Middle frontal gyrus (tissue), 1 donor: ENCODE measurements at regions not wholly inside any gene's neighbourhood (a gene's known extent, or its start where the extent isn't known, plus 50 kb on each side); places are given as distances from the start of the nearest gene placed in this dataset.

ENCODE experiments used
- DNase-seq: peaks from one replicate; pipeline ENCODE4 v3.0.0-alpha.2; 2015; ENCODE audit warnings: low spot score; ENCODE audit errors: extremely low spot score

DNA sequence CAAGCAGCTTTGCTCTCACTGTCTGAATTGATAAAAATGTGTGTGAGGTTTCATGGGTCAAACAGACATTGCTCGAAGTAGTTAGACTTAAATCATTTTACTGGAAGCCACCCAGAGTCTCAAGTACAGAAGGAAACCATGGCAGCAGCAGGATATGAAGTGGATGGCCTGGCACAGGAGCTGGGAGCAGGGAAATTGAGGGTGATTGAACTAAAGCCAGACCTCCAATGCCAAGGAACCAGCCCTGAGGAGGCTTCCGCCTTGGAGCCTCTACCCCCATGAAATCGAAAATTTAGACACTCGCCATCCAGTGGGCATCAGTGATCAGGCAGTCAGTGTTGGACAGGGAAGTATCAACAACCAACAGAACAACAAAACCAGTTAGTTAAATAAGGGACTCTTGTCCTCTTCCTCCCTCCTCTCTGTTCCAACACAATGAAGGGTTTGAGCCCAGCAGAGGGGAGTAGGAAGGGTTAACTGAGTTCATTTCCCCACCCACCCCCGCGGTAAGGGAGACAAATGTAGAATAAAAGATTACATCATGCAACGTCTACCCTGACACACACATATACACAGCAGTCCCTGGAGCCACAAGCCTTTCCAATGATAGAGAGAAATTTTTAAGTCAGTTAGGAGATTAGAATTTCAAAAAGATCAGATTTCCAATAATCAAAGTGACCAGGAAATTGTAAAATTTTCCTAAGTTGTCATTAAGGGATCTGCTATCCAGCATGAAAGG, 156.3 kb downstream of the SLC16A9 start:
- no peak for DNase-seq

DNA sequence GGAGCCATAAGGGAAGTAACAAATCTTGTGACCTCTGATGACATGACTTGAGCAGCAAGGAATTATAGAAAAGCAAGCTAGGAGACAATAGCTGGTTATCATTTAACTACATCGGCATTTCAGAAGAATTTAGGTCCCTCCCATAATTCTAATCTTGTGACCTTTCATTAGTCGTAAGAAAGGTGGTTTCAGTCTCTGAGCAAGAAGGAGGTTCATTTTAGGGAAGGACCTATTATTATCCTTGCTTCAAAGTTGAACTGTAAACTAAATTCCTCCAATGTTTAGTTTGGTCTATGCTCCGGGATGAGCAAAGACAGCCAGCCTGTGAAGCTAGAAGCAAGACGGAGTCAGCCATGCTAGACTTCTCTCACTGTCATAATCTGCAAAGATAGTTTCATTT, 159.6 kb downstream of the SLC16A9 start:
- no peak for DNase-seq

DNA sequence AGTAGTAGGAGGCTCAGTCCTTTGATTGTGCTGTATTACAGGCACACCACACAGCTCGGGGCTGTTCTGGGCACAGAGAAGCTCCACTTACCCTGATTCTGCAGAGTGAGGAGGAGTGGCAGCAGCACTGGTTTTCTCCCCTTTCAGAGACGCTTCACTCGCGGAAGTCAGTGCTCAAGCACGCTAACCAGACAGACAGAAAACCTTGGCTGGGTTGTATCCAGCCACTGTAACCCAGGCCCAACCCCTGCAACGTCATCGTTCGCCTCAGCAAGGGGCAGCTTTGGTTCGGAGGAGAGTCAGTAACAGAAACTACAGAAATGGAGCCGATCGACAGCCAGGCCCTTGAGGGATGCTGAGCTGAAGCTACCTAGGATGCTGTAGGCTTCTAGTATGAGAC, 171.0 kb downstream of the SLC16A9 start:
- no peak for DNase-seq

DNA sequence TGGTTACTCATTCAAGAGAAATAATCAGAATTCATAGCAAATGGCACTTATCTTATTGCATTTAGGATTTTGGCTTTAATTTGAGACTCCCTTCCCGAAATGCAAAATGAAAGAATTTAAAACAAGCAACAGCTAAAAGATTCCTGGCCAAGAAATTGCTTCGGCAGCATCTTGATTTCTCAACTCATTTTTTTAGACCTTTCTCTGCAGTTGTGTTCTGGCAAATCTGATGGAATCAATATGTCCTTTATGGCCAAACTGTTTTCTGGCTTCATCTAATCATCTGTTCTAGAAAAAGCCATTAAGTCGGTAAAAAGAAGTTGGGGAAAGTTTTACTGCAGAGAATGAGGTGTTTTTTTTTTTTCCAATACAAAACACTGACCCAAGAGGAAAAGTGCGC, 172.1 kb downstream of the SLC16A9 start:
- DNase-seq = no peak

DNA sequence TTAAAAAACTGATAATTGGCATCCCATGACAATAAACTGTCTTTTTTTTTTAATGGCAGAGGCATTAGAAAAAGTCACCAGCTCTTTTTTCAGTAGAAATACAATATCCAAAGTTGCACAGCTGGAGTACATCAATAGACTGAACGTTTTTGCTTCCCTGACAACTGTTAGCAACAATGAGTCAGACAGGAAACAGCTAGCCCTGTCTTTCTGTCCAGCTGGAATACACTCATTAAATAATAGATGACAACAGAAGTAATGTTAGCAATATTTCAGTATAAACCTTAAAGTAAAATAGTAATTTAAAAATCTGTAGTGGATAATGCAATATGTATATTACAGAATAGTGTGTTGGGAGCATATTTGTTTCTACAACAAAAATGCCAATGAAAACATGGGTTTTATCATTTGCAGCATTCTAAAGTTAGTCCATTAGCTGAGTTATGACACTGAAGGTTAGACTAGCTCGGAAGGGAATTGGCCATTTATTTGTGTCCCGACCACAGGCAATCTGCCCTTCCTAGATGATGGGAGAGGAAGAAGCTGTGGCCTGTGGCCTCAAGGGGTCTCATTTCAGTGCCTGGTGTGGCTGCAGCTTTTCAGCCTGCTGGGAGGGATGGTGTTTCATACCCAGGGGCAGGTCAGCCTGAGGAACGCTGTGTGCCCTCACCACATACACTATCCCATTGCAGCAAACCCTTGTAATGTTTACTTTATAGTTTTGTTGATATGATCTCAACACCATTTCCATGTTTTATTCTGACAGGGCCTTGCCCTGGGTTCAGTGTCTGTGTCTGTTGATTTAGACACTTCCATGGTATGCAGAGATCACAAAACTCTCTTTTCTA, 173.3 kb downstream of the SLC16A9 start:
- no peak for DNase-seq

DNA sequence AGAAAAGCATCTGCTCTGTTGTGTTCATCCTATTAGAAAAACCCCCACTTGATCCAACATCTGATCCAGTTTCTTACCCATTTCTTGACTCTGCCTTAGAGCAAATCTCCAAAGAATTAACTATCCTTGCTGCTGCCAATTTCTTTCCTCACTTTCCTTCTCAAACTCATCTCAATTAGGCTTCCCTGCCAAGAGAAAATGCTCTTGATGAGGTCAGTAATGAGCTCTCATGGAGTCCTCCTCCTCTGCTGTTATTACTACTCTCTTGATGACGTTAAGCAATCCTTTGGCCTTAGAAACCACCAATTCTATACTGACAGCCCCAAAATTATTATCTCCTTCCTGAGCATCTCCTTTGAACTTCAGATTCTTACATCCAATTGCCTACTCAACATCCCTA, 162.0 kb upstream of the FAM13C start:
- DNase-seq = no peak

DNA sequence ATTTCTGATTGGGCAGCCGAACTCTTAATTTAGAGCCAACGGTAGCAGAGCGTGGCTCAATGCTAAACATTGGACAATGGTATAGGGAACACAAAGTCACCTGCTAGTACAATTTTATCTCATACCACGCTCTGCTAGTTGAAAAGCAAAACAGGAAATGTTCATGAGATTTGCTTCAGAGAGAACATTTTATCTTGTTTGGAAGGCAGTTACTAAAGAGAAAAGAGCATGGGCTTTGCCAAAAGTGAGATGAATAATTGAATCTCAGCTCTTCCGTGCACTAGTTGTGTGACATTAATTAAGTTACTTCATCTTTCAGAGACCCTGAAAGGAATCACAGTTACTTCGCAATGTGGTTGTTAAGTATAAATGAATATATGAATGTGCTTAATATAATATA, 161.5 kb upstream of the FAM13C start:
- DNase-seq = no peak

DNA sequence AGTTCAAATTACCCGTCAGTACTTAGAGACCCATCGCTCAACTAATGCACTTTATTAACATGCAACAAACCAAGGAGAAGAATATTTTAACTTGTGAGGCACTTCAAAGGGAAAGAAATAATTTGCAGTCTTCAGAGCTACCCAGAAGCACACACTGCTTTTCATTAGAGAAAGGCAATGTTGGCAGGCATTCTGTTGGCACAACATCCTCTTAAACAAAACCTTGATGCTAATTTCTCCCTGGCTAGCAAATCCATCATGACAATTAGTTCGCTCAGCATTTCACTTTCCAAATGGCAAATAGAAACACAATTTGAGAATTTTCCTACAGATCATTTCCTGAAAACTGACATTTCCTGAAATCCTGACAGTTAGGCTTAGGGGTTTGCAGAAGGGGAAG, 155.6 kb upstream of the FAM13C start:
- no peak for DNase-seq

DNA sequence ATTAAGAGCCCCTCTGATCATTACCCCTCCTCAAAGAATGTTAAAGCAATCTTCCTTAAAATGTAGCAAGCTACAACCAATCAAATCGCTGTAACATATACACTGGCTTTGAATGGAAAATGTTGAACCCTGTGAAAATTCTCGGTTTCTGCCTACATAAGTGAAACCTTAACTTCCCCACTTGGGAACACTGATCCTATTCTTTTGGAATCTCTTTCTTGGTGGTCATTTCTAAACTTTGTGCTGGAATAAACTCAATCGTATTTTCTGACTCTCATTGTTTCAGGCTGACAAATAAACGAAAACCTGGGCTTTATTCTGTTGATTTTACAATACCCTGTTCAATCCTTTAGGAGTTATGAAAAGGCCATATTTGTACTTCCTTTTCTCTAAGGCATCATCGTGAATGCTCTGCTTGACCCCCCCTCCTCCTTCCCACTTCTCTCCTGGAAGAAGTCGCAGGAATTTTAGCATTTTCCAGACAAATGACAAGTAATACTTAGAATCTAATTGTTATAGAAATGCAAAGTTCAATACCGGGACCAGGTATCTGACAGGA, 155.1 kb upstream of the FAM13C start:
- no peak for DNase-seq

DNA sequence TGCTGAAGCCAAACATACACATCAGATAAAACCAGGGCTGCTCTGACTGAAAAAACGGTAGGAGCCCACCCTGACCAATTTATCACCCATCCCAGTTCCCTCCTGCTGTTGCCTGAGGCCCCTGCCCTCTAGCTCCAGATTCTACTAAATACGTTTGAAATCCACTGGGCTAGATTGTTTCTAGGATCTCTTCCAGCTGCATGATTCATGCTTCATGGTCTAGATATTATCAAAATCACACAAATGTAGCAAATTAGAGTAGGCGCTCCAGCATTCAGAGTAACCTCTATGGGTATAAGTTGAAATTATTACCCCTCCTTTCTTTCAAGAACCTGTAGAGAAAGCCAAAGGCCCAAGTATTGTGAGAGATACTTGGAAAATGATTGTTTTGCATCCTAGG, 151.2 kb upstream of the FAM13C start:
- no peak for DNase-seq

DNA sequence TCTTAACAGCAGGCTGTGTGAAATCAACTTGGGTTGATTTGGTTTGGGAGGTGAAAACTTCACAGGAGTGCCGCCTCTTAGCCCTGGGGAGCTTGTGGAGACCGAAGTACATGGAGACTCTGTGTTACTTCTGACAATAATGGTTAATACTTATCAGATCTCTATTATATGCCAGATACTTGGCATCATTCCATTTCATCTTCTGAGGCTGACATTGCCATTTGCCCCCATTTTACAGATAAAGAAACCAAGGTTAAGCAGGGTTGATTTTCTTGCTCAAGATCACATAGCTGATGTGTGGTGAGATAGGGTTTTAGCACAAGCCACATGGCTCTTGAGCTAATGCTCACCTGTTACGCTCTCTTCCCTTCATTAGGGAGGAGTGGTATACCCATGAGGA, 150.6 kb upstream of the FAM13C start:
- DNase-seq = no peak

DNA sequence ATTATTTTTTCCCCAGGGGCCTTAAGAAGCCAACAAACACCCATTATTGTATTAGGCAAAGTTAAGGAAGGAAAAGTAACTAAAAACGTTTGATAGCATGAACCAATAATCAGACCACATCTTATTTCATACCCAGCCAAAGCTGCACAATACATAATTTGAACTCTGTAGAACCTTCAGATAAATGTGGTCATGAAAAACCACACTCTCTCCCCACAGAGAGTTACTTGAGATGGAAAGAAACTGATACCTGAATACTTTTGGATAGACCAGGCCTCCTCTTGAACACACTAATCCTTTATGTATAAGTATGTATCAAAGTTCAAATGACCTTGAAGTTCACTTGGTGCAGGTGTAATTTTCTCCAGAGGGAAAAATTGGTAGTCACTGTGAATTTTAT, 146.6 kb upstream of the FAM13C start:
- DNase-seq = no peak

DNA sequence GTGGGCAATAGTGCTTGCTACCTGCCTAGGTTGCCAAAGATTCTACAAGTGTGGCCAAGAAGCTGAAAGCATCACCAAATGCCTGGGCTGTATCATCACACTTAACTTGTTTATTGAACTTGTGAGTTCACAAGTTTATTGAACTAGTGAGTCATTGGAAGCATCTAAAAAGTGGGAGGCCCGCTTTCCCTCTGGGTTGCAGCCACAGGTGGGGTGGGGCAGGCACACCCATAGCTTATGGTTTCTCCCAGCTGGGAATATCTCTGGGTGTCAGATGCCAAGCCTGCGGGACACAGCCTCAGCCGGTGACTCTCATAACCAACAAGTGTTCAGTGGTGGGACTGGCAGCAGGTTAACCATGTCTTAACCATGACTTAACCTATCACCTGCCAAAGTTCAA, 145.9 kb upstream of the FAM13C start:
- no peak for DNase-seq

DNA sequence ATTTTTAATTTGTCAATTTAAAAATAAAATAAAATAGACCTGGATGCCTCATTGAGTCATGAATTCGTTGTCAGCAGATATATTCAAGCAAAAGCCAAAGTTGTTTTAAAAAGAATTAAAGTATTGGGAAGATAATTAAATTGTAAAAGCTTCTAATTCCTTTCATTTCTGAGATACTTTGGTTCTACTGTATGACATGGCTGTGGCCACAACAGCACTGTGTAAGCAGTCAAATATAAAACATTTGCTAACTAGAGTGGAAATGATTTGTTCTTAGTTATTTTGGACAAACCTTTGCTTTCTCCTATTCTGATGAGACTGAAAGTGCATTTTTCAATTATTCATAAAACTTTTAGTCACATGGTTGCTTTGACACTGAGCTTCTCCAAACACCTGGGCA, 143.6 kb upstream of the FAM13C start:
- DNase-seq = no peak

DNA sequence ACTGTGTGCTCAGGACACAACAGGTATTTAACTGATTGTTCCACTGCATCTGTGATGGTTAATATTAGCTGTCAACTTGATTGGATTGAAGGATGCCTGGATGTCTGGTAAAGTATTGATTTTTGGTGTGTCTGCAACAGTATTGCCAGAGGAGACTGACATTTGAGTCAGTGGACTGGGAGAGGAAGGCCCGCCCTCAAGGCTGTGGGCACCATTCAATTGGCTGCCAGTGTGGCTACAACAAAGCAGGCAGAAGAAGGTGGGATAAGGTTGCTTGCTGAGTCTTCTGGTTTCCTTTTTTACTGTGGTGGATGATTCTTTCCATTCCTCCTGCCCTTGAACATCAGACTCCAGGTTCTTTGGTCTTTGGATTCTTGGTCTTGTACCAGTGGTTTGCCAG, 137.1 kb upstream of the FAM13C start:
- DNase-seq = no peak

DNA sequence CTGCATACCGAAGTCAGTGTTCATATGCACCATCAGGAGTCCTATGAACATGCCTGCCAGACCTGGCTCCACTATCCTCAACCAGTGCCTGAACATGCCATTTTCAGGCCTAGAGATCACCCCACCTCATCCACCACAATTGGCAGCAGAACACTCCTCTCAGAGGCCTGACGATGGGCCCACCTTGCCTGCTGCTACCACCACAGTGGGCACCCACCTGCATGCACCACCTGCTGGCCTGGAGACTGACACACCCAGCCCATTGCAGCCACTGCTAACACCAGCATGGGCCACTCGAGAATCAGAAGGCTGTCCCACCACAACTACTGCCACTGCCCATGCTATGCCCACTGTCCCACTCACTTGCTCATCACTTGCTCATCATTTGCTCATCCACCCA, 130.7 kb upstream of the FAM13C start:
- no peak for DNase-seq

DNA sequence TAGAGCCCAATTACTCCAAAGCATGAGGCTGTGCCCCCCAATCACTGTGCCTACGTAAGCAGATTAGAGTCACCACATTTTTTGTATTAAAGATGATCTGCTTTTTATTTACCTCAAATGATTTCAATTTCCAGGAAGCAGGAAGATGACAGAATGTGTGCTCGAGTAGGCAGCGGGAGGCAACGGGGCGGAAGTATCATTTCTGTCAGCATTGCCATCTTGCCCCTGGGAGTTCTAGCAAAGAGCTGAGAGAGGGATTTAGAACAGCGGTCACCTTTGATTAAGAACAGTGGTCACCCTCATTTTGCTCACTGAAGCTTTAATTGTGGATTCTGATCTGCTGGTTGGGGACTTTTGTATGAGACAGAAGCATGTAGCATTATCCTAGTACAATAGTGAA, 117.1 kb upstream of the FAM13C start:
- DNase-seq = no peak

DNA sequence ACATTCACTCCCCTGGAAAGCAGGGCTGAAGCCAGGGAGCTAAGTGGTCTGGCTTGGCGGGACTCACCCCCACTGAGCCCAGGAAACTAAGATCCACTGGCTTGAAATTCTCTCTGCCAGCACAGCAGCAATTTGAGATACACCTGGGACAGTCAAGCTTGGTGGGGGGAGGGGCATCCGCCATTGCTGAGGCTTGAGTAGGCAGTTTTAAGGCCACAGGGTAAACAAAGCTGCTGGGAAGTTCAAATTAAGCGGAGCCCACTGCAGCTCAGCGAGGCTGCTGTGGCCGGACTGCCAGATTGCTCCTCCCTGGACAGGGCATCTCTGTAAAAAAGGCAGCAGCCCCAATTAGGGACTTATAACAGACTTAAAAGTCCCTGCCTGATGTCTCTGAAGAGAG, 108.2 kb upstream of the FAM13C start:
- no peak for DNase-seq

DNA sequence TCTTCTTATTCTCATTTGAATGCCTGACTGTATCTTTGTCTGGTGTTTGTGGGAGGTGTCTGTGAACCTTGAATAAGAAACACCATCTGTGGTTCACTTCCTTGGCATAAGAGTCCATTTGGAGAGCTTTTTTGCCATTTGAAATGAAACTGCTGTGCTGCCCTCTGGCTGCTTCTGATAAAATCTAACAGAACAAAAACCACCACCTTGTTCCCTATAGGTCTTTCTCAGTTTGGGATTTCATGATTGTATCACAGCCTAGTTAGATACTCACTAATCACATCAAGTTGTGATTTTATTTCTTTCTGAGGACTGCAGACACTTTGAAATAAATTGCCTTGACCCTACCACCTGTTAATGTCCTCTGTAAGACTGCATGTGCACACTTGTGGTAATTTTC, 102.7 kb upstream of the FAM13C start:
- peak; percentile 40 for DNase-seq

DNA sequence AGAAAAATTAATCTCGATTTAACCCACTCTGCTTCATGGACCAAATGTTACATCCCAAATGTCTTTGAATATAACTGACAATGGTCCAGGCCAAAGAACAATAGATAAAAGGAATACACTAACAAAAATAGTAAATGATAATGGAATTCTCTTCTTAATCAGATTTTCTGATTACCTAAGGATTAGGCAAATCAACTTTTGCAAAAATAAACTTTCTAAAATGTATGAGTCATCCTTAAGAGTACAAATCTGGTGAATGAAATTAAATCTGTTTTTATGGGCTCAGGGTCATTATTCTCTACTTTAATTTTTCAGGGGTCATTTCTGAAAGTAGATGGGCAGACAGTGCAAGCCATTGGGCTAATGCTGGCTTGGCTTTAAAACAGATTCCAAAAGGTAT, 102.1 kb upstream of the FAM13C start:
- DNase-seq = no peak

DNA sequence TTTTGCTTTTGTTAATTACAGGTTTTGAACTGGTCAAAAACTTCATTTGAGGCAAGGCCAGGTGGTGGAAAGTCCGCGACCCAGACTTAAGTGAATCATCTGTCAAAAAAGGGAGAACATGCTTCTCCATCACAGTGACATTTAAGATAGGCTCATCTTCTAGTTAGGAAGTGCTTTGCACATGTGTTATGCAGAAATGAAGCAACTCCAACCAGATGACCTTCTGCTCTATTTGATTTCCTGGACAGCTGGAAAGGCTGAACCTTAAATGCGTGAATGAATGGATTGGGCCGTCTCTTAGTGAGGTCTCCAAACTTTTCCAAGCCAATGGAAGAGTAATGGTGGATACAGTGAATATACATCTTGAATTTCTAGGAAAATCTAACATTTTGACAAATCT, 101.6 kb upstream of the FAM13C start:
- DNase-seq = no peak

DNA sequence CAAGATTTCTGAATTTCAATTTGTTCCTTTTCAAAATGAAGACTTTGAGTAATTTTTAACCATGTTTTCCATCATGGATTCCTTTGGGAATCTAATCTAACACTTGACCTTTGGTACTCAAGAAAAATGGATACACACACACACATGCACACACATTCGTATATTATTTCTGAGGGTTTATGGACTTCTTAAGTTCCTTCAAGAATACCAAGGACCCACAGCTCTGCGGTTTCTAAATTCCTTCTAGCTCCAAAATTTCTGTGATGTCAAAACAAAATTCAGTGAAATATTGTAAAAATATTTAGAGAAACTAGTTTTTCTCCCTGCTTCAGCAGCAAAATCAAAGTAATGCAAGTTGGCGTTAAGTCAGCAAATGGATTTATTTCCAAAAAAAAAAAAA, 98.3 kb upstream of the FAM13C start:
- no peak for DNase-seq

DNA sequence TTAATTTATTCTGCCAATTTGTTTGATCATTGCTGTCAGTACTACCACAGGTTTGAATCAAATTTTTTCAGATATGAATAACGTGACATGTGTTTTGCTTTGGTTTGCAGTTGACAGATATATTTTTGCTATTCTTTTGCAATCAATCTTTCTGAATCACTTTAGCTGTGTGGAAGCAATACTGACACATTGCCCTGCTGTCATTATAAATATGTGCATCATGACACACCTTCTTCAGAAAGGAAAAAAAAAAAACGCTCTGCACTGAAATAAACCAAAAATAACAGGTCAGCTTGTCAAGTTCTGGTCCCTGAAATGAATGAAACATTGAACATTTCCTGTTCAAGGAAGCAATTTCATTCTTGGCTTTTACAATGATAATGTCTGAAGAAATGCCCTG, 93.8 kb upstream of the FAM13C start:
- DNase-seq = no peak
